Naive thymus-derived CD8-positive, alpha-beta T cell (primary cell): ENCODE measurements at regions not wholly inside any gene's neighbourhood (a gene's known extent, or its start where the extent isn't known, plus 50 kb on each side); places are given as distances from the start of the nearest gene placed in this dataset.

Source experiments
- ATAC-seq, 2 donors: fragments of 150-1000 bp; cut with Tn5 transposase in 1 of 2; sonication (Bioruptor Pico), chemical (Tn5 transposase) in 1 of 2; 1 replicate in 1 of 2; 2 replicates in 1 of 2; pipeline ENCODE4 v1.10.0; 2021; ENCODE audit warnings: mild to moderate bottlenecking in 2 of 2, moderate library complexity in 2 of 2
- POLR2A ChIA-PET: fragments of 350-600 bp; sonication (Branson Sonifier 250); formaldehyde crosslinking; loops from one replicate; lab custom pipeline; 2021; ENCODE audit warnings: antibody characterized with exemption; lab: Charles Lee
- DNase-seq, 10 donors: peaks; one replicate each; pipeline versions ENCODE4 v3.0.0 to v3.0.0-alpha.2; 2020 to 2022
- H3K27ac Mint-ChIP-seq, 10 donors: one replicate each; pipeline ENCODE4 v1.8.0; 2020 to 2022; ENCODE audit warnings: mild to moderate bottlenecking in 10 of 10, mixed read lengths in 10 of 10, moderate library complexity in 4 of 10, inconsistent platforms in 1 of 10
- H3K27me3 Mint-ChIP-seq, 5 donors: one replicate each; pipeline ENCODE4 v1.8.0; 2021 to 2022; ENCODE audit warnings: mixed read lengths in 5 of 5
- H3K36me3 Mint-ChIP-seq, 3 donors: one replicate each; pipeline ENCODE4 v1.8.0; 2020 to 2022; ENCODE audit warnings: mixed read lengths in 3 of 3, mild to moderate bottlenecking in 2 of 3, inconsistent platforms in 1 of 3
- H3K4me1 Mint-ChIP-seq, 4 donors: one replicate each; pipeline ENCODE4 v1.8.0; 2021 to 2022; ENCODE audit warnings: mixed read lengths in 4 of 4
- H3K4me3 Mint-ChIP-seq, 10 donors: one replicate each; pipeline ENCODE4 v1.8.0; 2020 to 2022; ENCODE audit warnings: mild to moderate bottlenecking in 10 of 10, mixed read lengths in 10 of 10, moderate library complexity in 6 of 10, inconsistent platforms in 1 of 10
- H3K9me3 Mint-ChIP-seq, 9 donors: one replicate each; pipeline ENCODE4 v1.8.0; 2020 to 2022; ENCODE audit warnings: mixed read lengths in 9 of 9, mild to moderate bottlenecking in 3 of 9, inconsistent platforms in 1 of 9, moderate library complexity in 1 of 9

DNA sequence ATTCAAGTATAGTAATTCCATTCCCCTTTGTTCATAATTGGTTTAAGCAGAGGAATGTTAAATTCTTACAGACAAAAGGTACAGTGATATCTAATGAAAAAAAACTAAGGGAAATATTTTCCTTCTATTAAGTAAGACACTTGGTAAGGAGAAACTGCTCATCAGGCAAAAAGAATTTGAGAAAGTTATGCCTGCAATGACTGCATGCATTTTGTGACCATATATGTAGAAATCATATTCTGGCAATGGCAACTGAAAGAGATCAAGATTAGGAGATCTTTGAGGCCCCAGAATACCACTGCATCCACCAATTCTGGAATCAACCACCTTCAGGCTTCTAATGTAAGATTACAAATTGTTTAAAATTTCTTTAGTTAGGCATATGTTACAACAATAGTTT is 364.8 kb downstream of the PCDH10 start:
- H3K4me3 Mint-ChIP-seq: no peak overlapping the region
- DNase-seq: no peak
- no peaks in the 10 kb centered on the region for H3K36me3 Mint-ChIP-seq
- H3K4me1 Mint-ChIP-seq: no peaks in the 10 kb centered on the region
- ATAC-seq: no peak
- peaks cover 5 to 27% (median 10%) of the 10 kb centered on the region in 9 donors for H3K9me3 Mint-ChIP-seq
- H3K27me3 Mint-ChIP-seq: no peaks in the 10 kb centered on the region
- no peak overlapping the region for H3K27ac Mint-ChIP-seq
- POLR2A ChIA-PET: no interaction called here

GRCh38 chr4:133498149-133498548 is 349.1 kb downstream of the PCDH10 start:
- Mint-ChIP-seq H3K27me3 (no peaks in the 10 kb centered on the region), H3K4me3 (no peak overlapping the region), H3K27ac (no peak overlapping the region), H3K9me3 (peaks cover 0 to 8% (median 4%) of the 10 kb centered on the region in 9 donors), H3K36me3 (no peaks in the 10 kb centered on the region), H3K4me1 (no peaks in the 10 kb centered on the region)
- POLR2A ChIA-PET: no interaction called here
- DNase-seq (no peak), ATAC-seq (no peak)

GRCh38 chr4:133493776-133494175 is 344.7 kb downstream of the PCDH10 start:
- no peaks in the 10 kb centered on the region for H3K36me3 Mint-ChIP-seq
- no peaks in the 10 kb centered on the region for H3K27me3 Mint-ChIP-seq
- POLR2A ChIA-PET: no interaction called here

DNA sequence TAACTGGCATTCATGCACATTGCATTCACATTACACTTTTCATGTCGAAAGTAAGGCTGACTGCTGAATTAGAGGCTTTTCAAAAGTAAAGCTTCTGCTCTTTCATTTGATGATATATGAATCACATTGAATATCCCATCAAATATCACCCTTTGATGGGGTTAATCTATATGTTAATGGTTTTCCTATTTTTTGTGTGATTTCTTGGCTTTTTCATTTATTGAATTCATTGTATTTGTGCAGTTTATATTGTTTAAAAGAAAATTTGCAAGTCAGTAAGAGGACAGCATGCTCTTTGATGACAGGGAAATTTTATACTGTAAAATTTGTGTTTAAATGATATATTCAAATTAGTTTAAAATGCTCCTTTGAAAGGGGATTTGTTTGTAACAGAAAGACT is 344.1 kb downstream of the PCDH10 start:
- no peak overlapping the region for H3K4me3 Mint-ChIP-seq
- DNase-seq (no peak), ATAC-seq (no peak)
- H3K4me1 Mint-ChIP-seq: no peaks in the 10 kb centered on the region
- H3K27ac Mint-ChIP-seq: no peak overlapping the region
- no peaks in the 10 kb centered on the region for H3K27me3 Mint-ChIP-seq
- peaks cover 0 to 5% (median 0%) of the 10 kb centered on the region in 9 donors for H3K9me3 Mint-ChIP-seq
- POLR2A ChIA-PET: no interaction called here
- no peaks in the 10 kb centered on the region for H3K36me3 Mint-ChIP-seq

More at GRCh38 chr4:133493776-133494175, 344.7 kb downstream of the PCDH10 start:
- Mint-ChIP-seq H3K4me3 (no peak overlapping the region), H3K27ac (no peak overlapping the region), H3K4me1 (no peaks in the 10 kb centered on the region), H3K9me3 (peaks cover 0 to 5% (median 0%) of the 10 kb centered on the region in 9 donors)
- no peak for DNase-seq
- no peak for ATAC-seq

GRCh38 chr4:133484287-133484686 is 335.2 kb downstream of the PCDH10 start:
- DNase-seq (no peak), ATAC-seq (no peak)
- peaks cover 0 to 17% (median 5%) of the 10 kb centered on the region in 9 donors for H3K9me3 Mint-ChIP-seq
- peaks cover 0 to 2% (median 0%) of the 10 kb centered on the region in 4 donors for H3K4me1 Mint-ChIP-seq
- H3K27me3 Mint-ChIP-seq: no peaks in the 10 kb centered on the region
- POLR2A ChIA-PET: no interaction called here
- H3K36me3 Mint-ChIP-seq: no peaks in the 10 kb centered on the region
- no peak overlapping the region for H3K27ac Mint-ChIP-seq
- no peak overlapping the region for H3K4me3 Mint-ChIP-seq

DNA sequence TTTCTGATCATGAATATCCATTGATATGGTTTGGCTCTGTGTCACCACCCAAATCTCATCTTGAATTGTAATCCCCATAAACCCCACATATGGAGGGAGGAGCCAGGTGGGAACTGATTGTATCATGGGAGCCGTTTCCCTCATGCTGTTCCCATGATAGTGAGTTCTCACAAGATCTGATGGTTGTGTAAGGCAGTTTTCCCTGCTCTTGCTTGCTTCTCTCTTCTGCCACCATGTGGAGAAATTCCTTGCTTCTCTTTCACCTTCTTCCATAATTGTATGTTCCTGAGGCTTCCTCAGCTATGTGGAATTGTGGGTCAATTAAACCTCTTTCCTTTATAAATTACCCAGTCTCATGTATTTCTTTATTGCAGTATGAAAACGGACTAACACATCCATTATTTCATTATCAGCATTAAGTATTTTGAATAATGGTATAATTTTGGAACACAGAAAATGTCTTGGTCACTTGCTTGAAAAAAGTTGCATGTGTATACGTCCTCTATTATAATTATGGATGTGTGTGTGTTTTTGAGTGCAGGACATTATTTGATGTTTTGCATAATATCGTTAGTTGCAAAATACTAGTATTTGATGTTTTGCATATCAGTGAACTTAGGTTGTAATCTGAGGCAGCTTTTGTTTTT is 334.6 kb downstream of the PCDH10 start:
- POLR2A ChIA-PET: no interaction called here
- no peaks in the 10 kb centered on the region for H3K36me3 Mint-ChIP-seq
- peaks cover 0 to 2% (median 0%) of the 10 kb centered on the region in 4 donors for H3K4me1 Mint-ChIP-seq
- ATAC-seq (no peak), DNase-seq (no peak)
- H3K4me3 Mint-ChIP-seq: no peak overlapping the region
- no peak overlapping the region for H3K27ac Mint-ChIP-seq
- no peaks in the 10 kb centered on the region for H3K27me3 Mint-ChIP-seq
- peaks cover 0 to 17% (median 5%) of the 10 kb centered on the region in 9 donors for H3K9me3 Mint-ChIP-seq

- no peak for ATAC-seq
- POLR2A ChIA-PET: no interaction called here
- DNase-seq: no peak
- Mint-ChIP-seq H3K4me1 (no peaks in the 10 kb centered on the region), H3K4me3 (no peak overlapping the region), H3K36me3 (no peaks in the 10 kb centered on the region), H3K27ac (no peak overlapping the region), H3K27me3 (no peaks in the 10 kb centered on the region), H3K9me3 (peaks cover 0 to 7% (median 0%) of the 10 kb centered on the region in 9 donors)
Measured at GRCh38 chr4:133476063-133476462, 327.0 kb downstream of the PCDH10 start.

GRCh38 chr4:133474501-133474900 is 325.4 kb downstream of the PCDH10 start:
- no peaks in the 10 kb centered on the region for H3K36me3 Mint-ChIP-seq
- ATAC-seq (no peak), DNase-seq (no peak)
- POLR2A ChIA-PET: no interaction called here
- H3K27ac Mint-ChIP-seq: no peak overlapping the region
- H3K9me3 Mint-ChIP-seq: peaks cover 0 to 7% (median 0%) of the 10 kb centered on the region in 9 donors
- no peaks in the 10 kb centered on the region for H3K4me1 Mint-ChIP-seq
- no peaks in the 10 kb centered on the region for H3K27me3 Mint-ChIP-seq
- H3K4me3 Mint-ChIP-seq: no peak overlapping the region

DNA sequence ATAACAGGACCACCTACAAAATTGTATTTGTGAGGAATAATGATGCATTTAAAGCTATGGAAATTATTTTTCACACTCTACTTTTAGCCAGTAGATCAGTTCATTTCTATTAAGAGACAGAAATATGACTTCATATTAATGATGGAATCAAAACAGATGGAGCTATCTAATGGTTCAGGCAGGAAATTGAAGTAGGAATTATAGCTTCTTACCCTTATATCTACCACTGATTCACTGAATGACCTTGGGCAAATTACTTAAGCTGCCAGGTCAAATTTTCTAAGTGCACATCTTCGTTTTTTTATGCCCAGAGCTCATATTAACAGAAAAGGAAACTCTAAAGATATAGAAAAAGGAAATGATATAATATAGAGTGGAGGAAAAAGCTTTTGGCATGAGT is 323.1 kb downstream of the PCDH10 start:
- H3K9me3 Mint-ChIP-seq: peaks cover 0 to 7% (median 0%) of the 10 kb centered on the region in 9 donors
- ATAC-seq (no peak), DNase-seq (no peak)
- H3K27ac Mint-ChIP-seq: no peak overlapping the region
- no peaks in the 10 kb centered on the region for H3K36me3 Mint-ChIP-seq
- no peak overlapping the region for H3K4me3 Mint-ChIP-seq
- H3K4me1 Mint-ChIP-seq: no peaks in the 10 kb centered on the region
- H3K27me3 Mint-ChIP-seq: no peaks in the 10 kb centered on the region
- POLR2A ChIA-PET: no interaction called here

- Mint-ChIP-seq H3K36me3 (no peaks in the 10 kb centered on the region), H3K27me3 (no peaks in the 10 kb centered on the region), H3K9me3 (peaks cover 0 to 25% (median 2%) of the 10 kb centered on the region in 9 donors), H3K4me1 (no peaks in the 10 kb centered on the region), H3K4me3 (no peak overlapping the region), H3K27ac (no peak overlapping the region)
- POLR2A ChIA-PET: no interaction called here
- DNase-seq (no peak), ATAC-seq (no peak)
Measured at GRCh38 chr4:133467290-133467947, 318.3 kb downstream of the PCDH10 start.

DNA sequence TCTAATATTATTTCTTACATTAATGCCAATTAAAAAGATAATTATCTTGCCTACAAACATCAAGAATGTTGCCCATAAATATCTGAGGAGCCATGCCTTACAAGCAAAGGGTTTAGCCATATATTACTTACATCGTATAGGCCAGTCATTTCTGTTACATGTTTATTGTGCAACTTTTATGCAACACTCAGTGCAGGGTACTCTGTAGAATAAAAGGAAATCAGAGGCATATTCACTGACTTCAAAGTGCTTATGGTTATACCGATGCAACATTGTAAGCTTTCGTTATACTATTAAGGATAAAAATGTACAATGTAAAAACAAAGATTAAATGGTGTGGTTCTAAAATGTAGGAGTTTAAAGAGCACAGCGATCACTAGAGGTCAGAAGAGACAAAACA is 315.9 kb downstream of the PCDH10 start:
- Mint-ChIP-seq H3K27me3 (no peaks in the 10 kb centered on the region), H3K4me3 (no peak overlapping the region), H3K9me3 (peaks cover 0 to 30% (median 5%) of the 10 kb centered on the region in 9 donors), H3K4me1 (no peaks in the 10 kb centered on the region), H3K36me3 (no peaks in the 10 kb centered on the region), H3K27ac (no peak overlapping the region)
- POLR2A ChIA-PET: no interaction called here
- ATAC-seq (no peak), DNase-seq (no peak)

GRCh38 chr4:133464311-133464710 is 315.2 kb downstream of the PCDH10 start:
- DNase-seq: no peak
- no peak for ATAC-seq
- no peak overlapping the region for H3K27ac Mint-ChIP-seq
- no peaks in the 10 kb centered on the region for H3K4me1 Mint-ChIP-seq
- H3K4me3 Mint-ChIP-seq: no peak overlapping the region
- POLR2A ChIA-PET: no interaction called here
- H3K27me3 Mint-ChIP-seq: no peaks in the 10 kb centered on the region
- H3K36me3 Mint-ChIP-seq: no peaks in the 10 kb centered on the region
- peaks cover 0 to 36% (median 6%) of the 10 kb centered on the region in 9 donors for H3K9me3 Mint-ChIP-seq

- Mint-ChIP-seq H3K27ac (no peak overlapping the region), H3K4me1 (no peaks in the 10 kb centered on the region), H3K27me3 (no peaks in the 10 kb centered on the region), H3K36me3 (no peaks in the 10 kb centered on the region), H3K4me3 (no peak overlapping the region), H3K9me3 (peaks cover 0 to 18% (median 3%) of the 10 kb centered on the region in 9 donors)
- POLR2A ChIA-PET: no interaction called here
- ATAC-seq (no peak), DNase-seq (no peak)
Measured at GRCh38 chr4:133452678-133453077, 303.6 kb downstream of the PCDH10 start.

DNA sequence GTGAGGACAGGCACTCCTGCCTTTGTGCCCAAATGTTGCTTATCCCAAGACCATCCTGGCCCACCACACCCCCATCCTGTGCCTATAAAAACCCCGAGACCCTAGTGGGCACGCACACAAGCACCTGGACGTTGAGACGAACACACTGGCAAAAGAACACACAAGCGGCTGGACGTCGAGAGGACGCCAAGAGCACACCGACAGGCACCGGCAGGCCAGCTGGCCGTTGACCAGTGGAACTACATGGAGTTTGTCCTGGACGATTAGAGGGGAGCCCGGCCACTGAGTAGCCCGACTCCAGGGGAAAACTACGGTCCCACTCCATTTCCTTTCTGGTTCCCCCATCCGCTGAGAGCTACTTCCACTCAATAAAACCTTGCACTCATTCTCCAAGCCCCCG is 301.7 kb downstream of the PCDH10 start:
- no peak overlapping the region for H3K4me3 Mint-ChIP-seq
- ATAC-seq (no peak), DNase-seq (no peak)
- no peaks in the 10 kb centered on the region for H3K4me1 Mint-ChIP-seq
- H3K27me3 Mint-ChIP-seq: no peaks in the 10 kb centered on the region
- no peaks in the 10 kb centered on the region for H3K36me3 Mint-ChIP-seq
- POLR2A ChIA-PET: no interaction called here
- H3K27ac Mint-ChIP-seq: no peak overlapping the region
- H3K9me3 Mint-ChIP-seq: peaks cover 0 to 15% (median 3%) of the 10 kb centered on the region in 9 donors
